ENCODE measurements at regions not wholly inside any gene's neighbourhood (a gene's known extent, or its start where the extent isn't known, plus 50 kb on each side); places are given as distances from the start of the nearest gene placed in this dataset.

DNA sequence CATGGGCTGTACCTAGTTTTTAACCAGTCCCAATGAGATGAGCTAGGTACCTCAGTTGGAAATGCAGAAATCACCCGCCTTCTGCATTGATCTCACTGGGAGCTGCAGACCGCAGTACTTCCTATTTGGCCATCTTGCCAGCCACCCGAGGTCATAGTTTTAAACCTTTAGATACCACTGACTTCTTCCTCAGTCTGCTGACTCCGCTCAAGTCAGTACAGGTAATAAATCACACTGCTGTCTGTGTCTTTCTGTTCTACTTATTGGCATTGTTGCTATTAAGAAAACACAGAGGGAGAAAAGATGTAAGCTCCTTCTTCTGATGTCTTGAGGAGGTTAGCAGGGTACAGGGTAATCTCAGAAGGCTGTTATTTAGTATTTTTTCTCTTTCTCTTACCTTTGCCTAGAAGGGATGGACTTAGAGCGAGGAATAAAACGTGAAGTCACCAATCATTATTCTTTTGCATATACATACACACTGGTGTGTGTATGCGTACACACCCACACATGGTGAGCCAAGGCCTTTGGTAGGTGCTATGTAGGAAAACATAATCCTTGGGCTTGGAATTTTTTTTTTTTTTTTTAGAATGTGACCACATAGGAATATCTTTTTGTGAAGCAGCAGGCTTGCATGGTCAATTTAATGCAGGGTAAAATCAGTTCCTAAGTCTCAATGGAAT lies 197.2 kb downstream of the EDEM1 start:
- no peaks in the 10 kb centered on the region for H3K4me1 ChIP-seq (ENCODE audit: control insufficient read depth in 1 of 2, low read depth in 2 of 2)
- DNase-seq (ENCODE audit: low spot score) (no peak), ATAC-seq (ENCODE audit: insufficient number of reproducible peaks, low FRiP score, low read depth) (no peak)
- no peaks in the 10 kb centered on the region for H3K9me3 ChIP-seq
- H3K4me3 ChIP-seq, result no peak overlapping the region
- no peak overlapping the region for H3K27ac ChIP-seq
- TF ChIP-seq, protein P1, sequence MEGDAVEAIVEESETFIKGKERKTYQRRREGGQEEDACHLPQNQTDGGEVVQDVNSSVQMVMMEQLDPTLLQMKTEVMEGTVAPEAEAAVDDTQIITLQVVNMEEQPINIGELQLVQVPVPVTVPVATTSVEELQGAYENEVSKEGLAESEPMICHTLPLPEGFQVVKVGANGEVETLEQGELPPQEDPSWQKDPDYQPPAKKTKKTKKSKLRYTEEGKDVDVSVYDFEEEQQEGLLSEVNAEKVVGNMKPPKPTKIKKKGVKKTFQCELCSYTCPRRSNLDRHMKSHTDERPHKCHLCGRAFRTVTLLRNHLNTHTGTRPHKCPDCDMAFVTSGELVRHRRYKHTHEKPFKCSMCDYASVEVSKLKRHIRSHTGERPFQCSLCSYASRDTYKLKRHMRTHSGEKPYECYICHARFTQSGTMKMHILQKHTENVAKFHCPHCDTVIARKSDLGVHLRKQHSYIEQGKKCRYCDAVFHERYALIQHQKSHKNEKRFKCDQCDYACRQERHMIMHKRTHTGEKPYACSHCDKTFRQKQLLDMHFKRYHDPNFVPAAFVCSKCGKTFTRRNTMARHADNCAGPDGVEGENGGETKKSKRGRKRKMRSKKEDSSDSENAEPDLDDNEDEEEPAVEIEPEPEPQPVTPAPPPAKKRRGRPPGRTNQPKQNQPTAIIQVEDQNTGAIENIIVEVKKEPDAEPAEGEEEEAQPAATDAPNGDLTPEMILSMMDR (IDR thresholded peaks at IDR 0.05), result no peak
- H3K36me3 ChIP-seq, result no peaks in the 10 kb centered on the region
- no peaks in the 10 kb centered on the region for H3K27me3 ChIP-seq (replicated peaks; ENCODE audit: insufficient read depth)

DNA sequence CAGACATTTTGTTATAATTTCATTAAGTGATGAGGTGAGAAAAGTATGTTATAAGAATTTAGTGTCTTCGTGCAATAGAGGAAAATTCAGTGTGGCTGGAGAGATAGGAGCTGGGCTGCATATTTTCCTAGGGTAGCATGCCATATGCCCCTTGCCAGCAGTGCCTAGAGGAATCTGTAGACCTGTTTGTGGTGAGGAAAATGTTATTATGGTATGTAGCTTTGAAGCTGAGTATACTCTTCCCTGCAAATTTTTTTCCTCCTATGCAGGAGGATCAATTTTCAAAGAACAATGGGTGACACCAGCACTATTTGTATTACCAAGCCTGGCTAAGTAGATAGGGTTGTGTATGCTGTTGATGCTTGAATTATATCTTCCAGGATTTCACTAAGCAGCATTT lies 200.6 kb downstream of the EDEM1 start:
- TF ChIP-seq, protein P1 (IDR thresholded peaks at IDR 0.05), result no peak
- ATAC-seq (ENCODE audit: insufficient number of reproducible peaks, low FRiP score, low read depth) (no peak), DNase-seq (ENCODE audit: low spot score) (no peak)
- no peak overlapping the region for H3K27ac ChIP-seq
- no peaks in the 10 kb centered on the region for H3K27me3 ChIP-seq (replicated peaks; ENCODE audit: insufficient read depth)
- no peak overlapping the region for H3K4me3 ChIP-seq
- no peaks in the 10 kb centered on the region for H3K36me3 ChIP-seq
- H3K4me1 ChIP-seq (ENCODE audit: control insufficient read depth in 1 of 2, low read depth in 2 of 2), result no peaks in the 10 kb centered on the region
- H3K9me3 ChIP-seq, result no peaks in the 10 kb centered on the region

DNA sequence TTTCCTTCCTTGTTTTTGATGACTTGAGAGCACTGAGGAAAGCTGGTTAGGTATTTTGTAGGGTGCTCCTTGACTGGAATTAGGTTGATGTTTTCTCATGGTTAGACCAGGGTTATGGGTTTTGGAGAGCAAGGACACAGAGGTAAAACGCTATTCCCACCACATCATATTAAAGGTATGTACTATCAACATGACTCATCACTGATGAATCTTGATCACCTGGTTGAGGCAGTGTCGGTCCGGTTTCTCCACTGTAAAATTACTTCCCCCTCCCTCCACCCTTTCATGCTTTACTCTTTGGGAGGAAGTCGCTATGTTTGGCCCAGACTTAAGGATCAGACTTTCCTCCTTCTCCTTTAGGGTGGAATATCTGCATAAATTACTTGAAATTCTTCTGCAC lies 201.6 kb downstream of the EDEM1 start:
- ATAC-seq (ENCODE audit: insufficient number of reproducible peaks, low FRiP score, low read depth) (no peak), DNase-seq (ENCODE audit: low spot score) (no peak)
- TF ChIP-seq, protein P1 (IDR thresholded peaks at IDR 0.05), result no peak
- Histone ChIP-seq H3K36me3 (no peaks in the 10 kb centered on the region), H3K4me1 (ENCODE audit: control insufficient read depth in 1 of 2, low read depth in 2 of 2) (no peaks in the 10 kb centered on the region), H3K27me3 (replicated peaks; ENCODE audit: insufficient read depth) (no peaks in the 10 kb centered on the region), H3K27ac (no peak overlapping the region), H3K9me3 (no peaks in the 10 kb centered on the region), H3K4me3 (no peak overlapping the region)

DNA sequence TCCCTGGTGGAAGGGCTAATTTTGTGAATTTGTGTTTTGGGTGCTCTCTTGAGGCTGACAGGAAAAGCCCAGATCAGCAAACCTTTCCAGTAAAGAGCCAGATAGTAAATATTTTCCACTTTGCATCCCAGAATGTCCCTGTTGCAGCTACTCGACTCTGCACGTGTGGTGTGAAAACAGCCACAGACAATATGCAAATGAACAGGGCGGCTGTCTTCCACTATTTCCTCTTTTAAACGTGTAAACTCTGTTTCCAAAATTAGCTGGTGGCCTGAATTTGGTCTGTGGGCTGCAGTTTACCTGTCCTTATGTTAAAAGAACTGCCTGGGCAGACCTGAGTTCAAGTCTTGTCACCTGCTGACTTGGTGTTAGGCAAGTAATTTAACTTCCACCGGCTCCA lies 202.7 kb downstream of the EDEM1 start:
- H3K4me1 ChIP-seq (ENCODE audit: control insufficient read depth in 1 of 2, low read depth in 2 of 2), result no peaks in the 10 kb centered on the region
- H3K27me3 ChIP-seq (replicated peaks; ENCODE audit: insufficient read depth), result no peaks in the 10 kb centered on the region
- TF ChIP-seq, protein P1 (IDR thresholded peaks at IDR 0.05), result no peak
- H3K27ac ChIP-seq, result no peak overlapping the region
- H3K9me3 ChIP-seq, result no peaks in the 10 kb centered on the region
- H3K36me3 ChIP-seq, result no peaks in the 10 kb centered on the region
- ATAC-seq (ENCODE audit: insufficient number of reproducible peaks, low FRiP score, low read depth), result no peak
- no peak for DNase-seq (ENCODE audit: low spot score)
- H3K4me3 ChIP-seq, result no peak overlapping the region

DNA sequence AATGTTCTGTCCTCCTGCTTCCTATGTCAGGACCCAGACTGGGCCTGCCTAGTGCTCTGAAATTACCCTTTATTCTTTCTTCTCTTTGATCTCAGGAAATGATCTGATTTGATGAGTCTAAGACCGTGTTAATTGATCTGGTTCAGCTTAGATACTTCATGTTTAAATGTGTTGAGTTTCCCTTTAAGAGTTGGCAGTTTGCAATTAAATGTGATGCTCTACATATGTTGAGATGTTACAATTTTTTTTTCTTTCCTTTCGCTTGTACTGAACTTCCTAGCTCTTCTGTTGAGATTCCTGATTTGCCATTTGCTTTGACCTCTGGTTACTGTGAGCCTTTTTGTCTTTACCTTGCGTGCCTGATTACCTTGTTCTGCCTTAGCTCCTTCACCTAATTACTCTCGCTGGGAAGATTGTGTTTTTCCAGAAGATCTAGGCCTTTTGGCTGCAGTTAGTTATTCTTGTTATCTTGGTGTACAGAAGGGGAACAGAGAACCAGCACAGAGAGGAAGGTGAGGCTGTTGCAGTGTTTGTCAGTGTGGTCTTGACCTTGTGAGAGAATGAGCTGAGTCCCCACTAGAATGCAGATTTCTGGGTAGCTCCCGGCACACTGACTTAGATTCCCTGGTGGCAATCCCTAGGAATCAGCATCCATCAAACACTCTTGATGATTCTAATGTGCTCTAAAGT lies 203.6 kb downstream of the EDEM1 start:
- Histone ChIP-seq H3K27ac (no peak overlapping the region), H3K9me3 (no peaks in the 10 kb centered on the region), H3K36me3 (no peaks in the 10 kb centered on the region), H3K4me3 (no peak overlapping the region), H3K4me1 (ENCODE audit: control insufficient read depth in 1 of 2, low read depth in 2 of 2) (no peaks in the 10 kb centered on the region), H3K27me3 (replicated peaks; ENCODE audit: insufficient read depth) (no peaks in the 10 kb centered on the region)
- ATAC-seq (ENCODE audit: insufficient number of reproducible peaks, low FRiP score, low read depth) (no peak), DNase-seq (ENCODE audit: low spot score) (no peak)
- TF ChIP-seq, protein P1 (IDR thresholded peaks at IDR 0.05), result no peak
